HG03139 (cell line): ENCODE measurements at regions not wholly inside any gene's neighbourhood (a gene's known extent, or its start where the extent isn't known, plus 50 kb on each side); places are given as distances from the start of the nearest gene placed in this dataset.

ENCODE experiments used
- ATAC-seq: cut with Tn5 transposase; IDR thresholded peaks from one replicate; pipeline ENCODE4 v1.9.1; 2021; ENCODE audit not compliant: unreplicated experiment

DNA sequence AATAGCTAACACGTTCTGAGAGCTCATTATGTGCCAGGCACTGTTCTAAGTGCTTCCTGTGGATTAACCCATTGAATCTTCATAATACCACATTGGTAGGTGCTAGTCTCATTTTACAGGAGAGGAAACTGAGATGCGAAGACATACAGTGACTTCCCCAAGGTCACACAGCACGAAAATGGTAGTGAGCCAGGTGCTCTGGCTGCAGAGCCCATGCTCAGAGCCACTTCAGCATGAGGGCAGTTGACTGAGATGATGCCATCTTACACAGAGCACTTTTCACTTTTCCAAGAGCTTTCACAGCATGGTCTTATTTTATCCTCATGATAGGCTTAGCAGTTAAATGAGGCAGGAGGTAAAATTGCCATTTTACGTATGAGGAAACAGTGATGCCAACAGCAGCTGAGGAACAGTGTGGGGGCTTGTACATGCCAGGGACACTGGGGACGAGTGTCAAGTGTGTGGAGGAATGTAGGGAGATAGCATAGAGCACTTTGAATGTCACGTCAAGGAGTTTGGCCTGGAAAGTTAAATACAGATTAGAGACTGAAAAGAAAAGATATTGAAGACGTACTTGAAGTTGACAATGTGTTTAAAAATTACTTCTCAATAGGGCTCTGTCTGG lies 180.0 kb downstream of the KIF4B start:
- ATAC-seq: no peak

DNA sequence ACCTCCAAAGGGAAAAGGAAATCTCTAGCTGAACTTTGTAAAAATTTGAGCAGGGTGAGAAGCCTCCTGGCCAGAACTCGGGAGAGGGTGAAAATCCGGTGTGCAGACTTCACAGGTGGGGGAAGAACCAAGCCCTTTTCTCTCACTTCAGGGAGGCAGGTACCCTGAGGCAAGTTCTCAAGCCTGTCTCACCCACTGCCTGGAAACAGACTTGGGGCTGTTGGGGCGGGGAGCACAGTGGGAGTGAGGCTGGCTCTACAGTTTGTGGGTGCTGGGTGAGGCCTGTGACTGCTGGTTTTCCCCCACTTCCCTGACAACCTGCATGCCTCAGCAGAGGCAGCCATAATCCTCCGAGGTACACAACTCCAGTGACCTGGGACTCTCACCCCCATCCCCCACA lies 187.1 kb downstream of the KIF4B start:
- ATAC-seq: no peak

DNA sequence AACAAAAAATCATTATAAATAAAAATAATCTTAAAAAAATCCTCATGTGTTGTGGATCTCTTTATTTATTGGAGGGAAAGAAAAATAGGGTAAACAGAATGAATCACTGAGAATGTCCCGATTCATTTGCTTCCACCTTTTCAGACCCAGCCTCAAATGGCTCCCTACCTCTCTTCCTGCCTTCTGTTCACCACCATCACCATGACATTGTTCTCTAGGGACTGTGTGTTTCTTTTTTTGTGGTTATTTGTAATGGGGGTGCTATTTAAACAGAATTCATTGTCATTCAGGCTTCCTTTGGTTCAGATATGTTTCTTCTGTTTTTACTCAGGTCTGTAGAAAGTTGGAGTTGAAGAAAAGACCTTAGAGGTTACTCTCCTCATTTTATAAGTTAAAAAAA lies 198.2 kb downstream of the KIF4B start:
- ATAC-seq: no peak

DNA sequence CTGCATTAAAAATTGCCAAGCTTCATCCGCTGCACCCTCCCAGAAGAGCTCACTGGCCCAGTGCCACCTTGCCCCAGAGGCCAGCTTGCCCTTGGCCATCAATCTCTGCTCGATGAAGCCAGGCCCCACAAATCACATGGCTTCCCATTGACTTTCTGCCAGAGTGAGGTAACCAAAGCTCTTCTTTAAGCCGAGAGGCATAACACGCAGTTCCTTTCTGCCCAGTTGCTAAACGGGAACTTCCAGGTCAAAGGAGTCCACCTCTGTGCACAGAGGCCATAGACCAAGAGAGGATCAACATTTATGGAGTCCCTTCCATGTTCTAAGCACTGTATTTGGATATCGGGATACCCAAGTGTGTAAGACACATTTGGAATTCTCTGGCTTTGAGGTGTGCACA lies 208.8 kb downstream of the KIF4B start:
- no peak for ATAC-seq

DNA sequence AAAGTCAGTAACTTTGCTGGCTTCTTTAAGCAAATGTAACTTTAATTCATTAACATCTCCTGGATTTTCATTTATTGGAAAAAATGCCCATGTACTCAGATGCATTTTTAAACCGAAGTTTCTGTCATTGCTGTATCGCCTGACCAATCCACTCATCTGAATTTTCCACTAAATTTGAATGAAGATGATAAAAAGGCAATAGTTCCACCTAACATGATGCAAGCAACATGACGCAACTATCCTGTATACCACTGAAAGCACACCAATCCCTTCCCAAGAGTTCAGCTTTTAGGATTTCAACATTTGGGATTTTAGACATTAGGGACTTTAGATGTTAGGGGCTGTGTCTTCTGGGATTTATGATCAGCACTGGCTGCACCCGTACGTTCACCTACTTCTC lies 215.6 kb downstream of the KIF4B start:
- ATAC-seq: no peak

DNA sequence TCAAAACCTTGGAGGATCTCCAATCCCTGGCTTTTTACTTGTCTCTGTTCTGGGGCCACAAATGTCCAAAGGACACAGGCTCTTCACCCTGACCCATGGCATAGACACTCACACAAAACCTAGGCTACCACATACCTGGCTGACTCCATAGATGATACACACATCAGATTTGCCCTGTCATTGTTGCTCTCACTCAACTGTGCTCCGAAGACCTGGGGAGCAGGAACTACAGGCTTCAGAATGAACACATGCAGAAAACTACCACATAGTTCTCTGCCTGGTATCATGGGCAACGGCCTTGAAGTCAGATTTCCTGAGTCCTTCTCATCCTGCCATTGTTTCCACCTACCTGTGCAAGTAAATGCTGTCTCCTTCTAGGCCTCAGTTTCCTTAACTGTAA lies 226.2 kb downstream of the KIF4B start:
- ATAC-seq: no peak

DNA sequence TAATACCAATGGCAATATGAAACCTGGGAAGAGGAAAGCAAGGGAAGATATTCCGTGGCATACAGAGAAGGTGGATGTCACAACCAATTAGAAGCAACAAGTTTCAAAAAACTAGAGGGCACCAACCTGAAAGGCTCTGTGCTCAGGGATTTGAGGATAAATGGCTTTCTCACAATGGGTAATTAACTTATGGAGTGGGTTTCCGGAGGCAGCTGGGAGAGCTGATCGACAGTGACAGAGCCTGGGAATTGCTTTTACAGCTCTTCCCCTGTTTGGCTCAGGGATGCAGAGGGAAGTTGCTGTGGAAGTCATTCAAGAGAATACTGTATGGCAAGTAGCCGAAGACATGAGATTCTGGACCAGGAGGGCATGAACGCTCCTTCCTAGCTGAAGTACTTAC lies 237.0 kb downstream of the KIF4B start:
- no peak for ATAC-seq

DNA sequence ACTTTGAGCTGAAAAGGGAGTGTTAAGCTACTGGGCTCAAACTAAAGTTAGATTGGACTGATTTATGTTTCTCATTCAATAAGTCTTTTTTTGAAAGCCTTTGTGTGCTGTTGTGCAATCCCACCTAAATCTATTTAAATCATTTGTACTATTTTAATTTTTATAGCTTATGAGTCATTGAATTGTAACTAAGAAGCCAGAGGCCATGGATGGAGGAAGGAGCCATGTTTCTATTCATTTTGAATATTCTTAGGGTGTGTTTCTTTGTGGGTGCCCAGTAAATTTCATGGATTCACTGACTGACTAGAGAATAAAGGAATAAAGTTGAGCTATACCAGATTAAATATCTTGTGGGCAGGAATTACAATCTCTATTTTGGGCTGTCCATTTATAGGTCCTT lies 238.5 kb downstream of the KIF4B start:
- ATAC-seq: no peak

DNA sequence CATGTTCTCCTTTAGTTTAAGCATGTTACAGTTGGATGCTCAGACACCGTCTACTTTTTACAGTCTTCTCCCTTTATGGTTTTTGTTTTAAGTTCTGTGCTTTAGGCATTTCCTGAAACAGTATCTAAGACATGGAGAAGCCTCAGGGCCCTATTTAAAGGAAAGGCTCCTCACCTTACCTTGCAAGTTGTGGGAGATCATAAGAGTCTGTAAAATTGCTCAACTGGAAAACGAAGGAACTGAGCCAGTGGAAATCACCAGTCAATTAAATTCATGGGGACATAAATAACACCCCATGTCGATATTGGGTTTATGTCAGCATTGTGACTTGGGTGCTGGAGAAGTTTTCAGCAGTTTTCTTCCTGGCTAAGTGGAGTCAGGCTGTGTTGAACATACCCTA lies 239.2 kb downstream of the KIF4B start:
- no peak for ATAC-seq

DNA sequence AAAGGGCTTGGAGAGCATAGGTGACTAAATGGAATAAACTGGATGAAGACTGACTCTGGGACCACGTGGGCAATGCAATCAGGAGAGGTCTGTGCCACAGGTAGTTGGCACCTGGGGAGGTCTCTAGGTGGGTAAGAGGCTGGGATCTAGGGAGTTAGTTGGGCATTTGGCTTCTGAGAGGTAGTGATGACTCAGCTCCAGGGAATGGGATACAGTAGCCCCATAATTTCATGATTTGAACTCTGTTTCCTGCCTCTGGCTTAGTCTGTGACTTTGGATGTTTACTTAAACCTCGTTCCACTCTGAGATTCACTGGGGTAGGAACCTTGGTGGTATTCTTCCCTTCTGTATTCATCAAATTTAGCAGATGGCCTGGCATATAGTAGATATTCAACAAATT lies 240.8 kb downstream of the KIF4B start:
- ATAC-seq: no peak

DNA sequence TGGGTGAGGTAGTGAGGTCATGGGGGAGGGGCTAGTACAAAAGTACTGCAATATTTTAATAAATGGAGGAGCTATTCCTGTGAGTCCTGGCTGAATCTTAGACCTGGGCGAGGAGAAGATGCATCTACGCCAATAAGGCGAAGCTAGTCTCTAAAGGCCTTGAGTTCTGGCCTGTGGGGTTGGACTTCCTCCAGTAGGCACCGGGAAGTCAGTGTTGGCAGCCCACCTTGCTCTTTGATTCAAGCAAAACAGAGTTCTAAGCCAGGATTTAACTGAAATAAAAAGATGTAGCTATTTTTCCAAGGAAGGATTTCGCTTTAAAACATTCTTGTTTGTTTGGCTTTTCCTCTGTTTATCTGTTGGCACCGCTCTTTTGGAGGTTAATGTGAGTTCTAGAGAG lies 244.6 kb downstream of the KIF4B start:
- ATAC-seq: no peak

DNA sequence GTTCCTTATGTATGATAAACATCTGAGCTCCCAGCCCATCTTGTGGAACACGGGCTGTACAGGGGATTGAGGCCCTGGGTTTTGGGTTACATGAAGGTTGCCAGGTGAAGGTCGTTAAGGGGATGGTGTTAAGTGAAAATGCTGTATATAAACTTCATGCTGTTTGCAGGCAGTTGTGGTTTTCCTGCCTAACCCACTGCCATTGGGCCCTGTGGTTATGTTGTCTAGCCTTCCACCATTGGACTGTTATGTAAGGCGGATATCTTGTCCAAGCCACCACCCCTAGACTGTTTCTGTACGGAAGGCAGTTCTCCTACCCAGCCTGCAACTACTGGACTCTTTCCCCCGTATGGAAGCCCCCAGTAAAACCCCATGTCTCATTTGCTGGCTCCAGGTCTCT lies 246.1 kb downstream of the KIF4B start:
- no peak for ATAC-seq

DNA sequence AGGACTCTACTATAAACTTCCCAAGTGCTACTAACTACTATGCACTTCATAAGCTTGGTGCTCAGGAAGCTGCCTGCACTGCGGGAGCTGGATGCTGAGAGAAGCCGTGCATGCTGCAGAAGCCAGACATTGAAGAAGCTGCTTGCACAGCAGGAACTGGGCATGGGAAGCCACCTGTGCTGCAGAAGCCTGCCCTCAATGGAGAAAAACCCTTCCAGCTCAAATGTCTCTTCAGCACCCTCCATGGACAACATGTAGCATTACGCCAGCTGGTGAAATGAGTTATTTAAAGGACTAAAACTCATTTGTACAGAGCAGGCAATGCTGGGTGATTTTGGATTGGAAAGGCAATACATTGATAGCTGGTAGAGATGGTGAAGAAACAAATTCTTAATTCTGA lies 247.2 kb downstream of the KIF4B start:
- no peak for ATAC-seq

DNA sequence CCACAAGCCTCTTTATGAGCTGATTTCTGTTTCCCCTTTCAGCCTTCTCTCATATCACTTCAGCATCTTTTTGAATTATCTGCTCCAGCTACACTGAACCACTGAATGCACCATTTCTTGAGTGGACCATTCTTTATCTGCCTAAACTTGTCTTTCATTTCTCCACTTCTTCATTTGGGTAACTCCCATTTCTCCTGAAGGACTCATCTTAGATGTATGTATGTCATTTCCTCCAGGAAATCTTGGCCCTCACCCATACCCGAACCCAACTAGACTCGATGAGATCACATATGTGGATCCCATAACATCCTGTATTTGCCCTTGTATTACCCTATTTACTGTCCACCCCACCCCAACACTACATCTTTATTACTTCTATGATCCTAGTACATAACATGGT lies 249.8 kb downstream of the KIF4B start:
- ATAC-seq: no peak

DNA sequence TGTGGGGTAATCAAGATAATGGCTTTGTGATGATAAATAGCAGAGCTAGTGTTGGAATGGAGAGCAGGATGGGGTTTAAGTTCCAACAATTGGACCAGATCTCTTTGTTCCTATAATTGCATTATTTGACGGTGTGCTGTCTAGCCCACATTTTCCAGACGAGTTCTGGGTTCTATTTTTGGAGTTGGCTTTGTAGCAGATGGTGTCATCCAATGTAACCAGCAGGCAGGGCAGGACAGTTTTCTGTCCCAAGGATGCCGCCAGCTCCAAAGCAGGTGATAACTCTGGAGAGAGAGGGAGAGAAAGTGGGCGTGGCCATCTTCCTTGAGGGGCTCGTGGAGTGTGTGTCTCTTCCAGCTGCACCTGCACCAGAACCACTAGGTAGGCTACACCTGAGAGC lies 251.3 kb downstream of the KIF4B start:
- no peak for ATAC-seq

DNA sequence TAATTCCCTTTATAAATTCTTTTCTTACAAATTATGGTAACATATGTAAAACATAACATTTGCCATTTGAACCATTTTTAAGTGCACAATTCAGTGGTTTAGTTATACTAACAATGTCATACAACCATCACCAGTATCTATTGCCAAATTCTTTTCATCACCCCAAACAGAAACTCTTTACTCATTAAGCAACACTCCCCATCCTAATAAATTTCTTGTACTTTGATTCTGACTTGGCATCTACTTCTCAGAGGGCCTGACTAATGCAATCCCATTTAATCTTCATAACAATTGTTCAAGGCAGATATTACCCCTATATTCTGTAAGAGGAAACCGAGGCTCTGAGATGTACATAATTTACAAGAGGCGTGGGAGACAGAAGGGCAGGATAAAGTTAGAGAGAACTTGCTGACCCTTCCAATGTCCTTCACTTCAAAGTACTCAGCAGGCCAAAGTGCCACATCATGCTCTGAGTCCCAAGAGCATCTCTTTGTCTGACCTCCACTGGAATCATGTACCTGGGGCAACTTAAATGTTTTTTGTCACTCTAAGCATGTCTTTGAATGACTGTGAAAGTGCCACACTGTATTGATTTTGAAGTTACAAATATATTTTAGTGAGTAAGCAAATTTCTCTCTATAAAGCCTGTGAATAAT lies 255.3 kb downstream of the KIF4B start:
- ATAC-seq: no peak

DNA sequence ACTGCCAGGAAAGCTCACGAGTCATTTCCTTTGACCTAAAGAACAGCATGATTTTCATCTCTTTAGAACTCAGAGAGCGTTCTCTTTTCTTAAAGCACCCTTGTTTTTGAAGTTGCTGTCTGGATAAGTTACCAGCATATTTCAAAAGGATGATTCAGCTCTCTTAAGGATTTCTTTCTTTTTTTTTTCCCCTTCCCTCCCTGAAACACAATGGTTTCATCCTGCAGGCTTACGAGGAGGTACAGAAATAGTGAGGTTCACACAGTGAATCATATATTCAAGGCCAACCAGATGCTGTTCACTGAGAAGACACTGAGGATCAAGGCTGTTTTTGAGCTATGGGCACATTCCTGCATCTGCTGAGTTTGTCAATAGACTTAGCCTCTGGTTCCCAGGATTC lies 257.2 kb downstream of the KIF4B start:
- ATAC-seq: no peak

DNA sequence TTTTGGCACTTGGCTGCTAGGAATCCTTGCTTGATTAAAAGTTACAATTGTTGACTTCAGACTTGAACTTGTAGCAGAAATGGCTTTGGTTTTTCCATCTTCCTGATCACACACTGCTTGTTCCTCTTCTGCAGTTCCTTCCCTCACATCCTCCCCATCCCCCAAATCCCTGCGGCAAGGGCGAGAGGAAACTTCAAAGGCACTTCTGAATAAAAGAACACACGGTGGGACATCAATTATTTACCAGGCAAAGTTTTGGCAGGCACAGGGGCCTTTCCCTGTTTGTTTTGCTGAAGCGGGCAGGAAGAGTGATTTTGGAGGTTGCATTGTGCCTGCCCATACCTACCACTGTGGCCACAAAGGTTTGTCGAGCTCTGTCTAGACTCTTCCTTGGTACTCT lies 260.9 kb downstream of the KIF4B start:
- ATAC-seq: no peak

DNA sequence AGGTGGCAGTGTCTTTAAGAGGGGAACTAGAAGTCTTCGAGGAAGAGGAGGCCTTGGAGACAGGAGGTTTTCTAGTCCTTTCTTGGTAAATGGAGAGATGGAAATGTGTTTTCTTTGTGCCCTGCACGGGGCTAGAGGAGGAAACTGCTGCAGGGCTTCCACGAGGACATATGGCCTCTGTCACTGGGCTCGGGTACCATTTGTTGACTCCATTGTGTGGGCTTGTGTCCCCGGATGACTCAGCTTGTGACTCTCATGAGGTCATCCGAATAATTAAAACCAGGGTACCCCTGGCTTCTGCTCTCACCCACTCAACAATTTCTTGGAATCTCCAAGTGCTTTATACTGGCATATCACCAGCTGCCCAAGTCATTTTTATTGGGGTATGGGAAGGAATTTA lies 261.7 kb downstream of the KIF4B start:
- ATAC-seq: no peak

DNA sequence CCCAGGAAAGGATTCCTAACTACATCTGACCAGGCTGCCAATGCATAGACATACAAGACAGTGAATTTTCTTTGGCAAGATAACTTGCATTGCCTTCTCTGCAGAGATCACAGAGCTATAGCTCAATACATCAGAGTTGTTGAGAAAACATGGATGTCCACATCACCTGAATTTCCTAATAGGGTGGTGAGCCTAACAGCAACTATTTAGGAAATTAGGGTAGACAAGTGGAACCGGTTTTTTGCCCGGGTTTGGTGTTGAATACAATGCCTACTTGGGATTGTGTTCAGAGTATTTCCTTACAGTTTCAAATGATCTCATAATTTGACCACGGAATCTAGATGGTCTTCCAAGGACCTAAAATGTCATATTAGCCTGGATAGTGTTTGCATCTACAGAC lies 262.7 kb downstream of the KIF4B start:
- ATAC-seq: no peak

DNA sequence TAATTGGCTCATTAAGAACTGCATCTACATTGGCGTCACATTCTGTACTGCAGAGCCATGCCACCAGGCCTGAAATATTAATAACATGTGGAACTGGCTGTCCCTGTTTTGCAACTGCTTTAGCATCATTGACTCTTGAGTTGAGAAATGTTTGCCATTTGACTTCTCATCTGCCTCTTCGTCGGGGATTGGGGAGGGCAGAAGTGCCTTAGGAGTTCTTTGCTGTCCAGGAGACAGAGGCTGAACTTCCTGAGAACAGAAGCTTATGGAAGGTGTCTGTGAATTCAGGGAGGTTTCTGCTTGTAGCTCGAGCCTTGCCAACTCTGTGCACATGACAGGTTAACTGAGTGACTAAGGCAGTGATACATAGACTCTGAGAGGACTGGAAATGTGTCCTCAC lies 265.0 kb downstream of the KIF4B start:
- no peak for ATAC-seq

DNA sequence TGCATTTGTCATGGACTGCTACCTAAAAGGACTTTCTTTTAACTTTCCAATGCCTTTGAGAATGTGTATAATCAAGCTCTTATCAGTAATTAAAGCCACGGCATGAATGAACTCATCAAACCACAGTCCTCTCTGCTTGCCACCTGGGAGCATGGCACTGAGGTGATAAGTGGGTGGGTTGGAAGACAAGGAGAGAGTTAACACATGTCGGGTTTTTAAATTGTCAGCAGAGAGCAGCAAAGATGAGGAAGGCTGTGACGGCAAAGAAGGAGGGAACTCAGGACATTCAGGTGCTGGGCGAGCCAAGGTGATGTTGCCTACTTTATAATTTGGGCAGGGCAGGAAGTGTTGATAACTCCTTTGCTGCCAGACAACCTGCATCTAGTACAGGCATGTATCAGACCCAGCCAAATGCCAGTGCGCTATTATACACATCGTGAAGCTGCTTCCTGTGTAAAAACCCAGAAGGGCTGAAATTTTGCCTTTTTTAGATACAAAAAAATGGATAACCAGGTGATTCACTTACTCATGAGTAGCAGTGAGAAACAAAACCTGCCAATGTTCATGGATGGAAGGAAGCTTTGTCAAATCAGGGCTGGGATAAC lies 269.1 kb downstream of the KIF4B start:
- no peak for ATAC-seq

DNA sequence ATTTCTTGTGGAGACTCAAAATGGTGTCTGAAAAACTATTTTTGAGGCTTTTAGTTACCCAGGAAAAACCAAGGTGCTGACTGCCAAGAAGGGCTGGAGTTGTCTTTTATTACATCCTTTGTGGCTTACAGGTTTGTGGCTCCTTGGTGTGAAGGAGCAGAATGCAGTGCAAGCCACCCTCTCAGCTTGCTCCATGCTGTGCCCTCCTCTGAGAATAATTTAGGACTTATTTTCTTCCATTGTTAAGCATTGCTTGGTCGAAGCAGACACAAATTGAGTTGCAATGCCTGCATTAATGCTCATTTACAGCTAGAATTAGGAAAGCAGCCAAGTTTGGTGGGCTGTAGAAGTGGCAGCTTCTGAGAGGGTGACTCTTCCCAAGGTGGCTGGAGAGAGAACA lies 272.2 kb downstream of the KIF4B start:
- no peak for ATAC-seq
